Endodermal cell (in vitro differentiated cells): ENCODE measurements at regions not wholly inside any gene's neighbourhood (a gene's known extent, or its start where the extent isn't known, plus 50 kb on each side); places are given as distances from the start of the nearest gene placed in this dataset.

Experiments
- DNase-seq: peaks from one replicate; pipeline ENCODE4 v3.0.0-alpha.2; 2017
- H3K27ac ChIP-seq: 2 replicates; pipeline ENCODE4 v1.5.1; 2013; ENCODE audit warnings: mild to moderate bottlenecking, low read depth, low read length, moderate library complexity
- H3K27me3 ChIP-seq: 2 replicates; pipeline ENCODE4 v1.6.1; 2013; ENCODE audit warnings: mild to moderate bottlenecking, low read length, moderate library complexity; ENCODE audit not compliant: insufficient read depth, control insufficient read depth, poor library complexity, severe bottlenecking
- H3K36me3 ChIP-seq: 2 replicates; pipeline ENCODE4 v1.7.0; 2013; ENCODE audit warnings: mild to moderate bottlenecking, low read length, moderate library complexity; ENCODE audit not compliant: control insufficient read depth, insufficient read depth
- H3K4me1 ChIP-seq: one replicate; pipeline ENCODE4 v1.7.0; 2013; ENCODE audit warnings: low read length; ENCODE audit not compliant: control insufficient read depth, insufficient read depth
- H3K4me3 ChIP-seq: 2 replicates; pipeline ENCODE4 v1.5.1; 2013; ENCODE audit warnings: mild to moderate bottlenecking, low read length, moderate library complexity
- H3K9ac ChIP-seq: 2 replicates; pipeline ENCODE4 v1.6.1; 2013; ENCODE audit warnings: mild to moderate bottlenecking, low read length, moderate library complexity; ENCODE audit not compliant: poor library complexity, severe bottlenecking; ENCODE audit errors: extremely low read depth
- H3K9me3 ChIP-seq: 2 replicates; pipeline ENCODE4 v1.6.1; 2013; ENCODE audit warnings: mild to moderate bottlenecking, low read length, moderate library complexity; ENCODE audit not compliant: control insufficient read depth
- H3K27ac Mint-ChIP-seq: 2 replicates; pipeline ENCODE4 v1.8.0; 2020; ENCODE audit warnings: mixed read lengths
- H3K27me3 Mint-ChIP-seq: 2 replicates; pipeline ENCODE4 v1.8.0; 2021; ENCODE audit warnings: mild to moderate bottlenecking, mixed read lengths; ENCODE audit not compliant: insufficient read depth
- H3K36me3 Mint-ChIP-seq: 2 replicates; pipeline ENCODE4 v1.8.0; 2020; ENCODE audit warnings: low read depth, mixed read lengths
- H3K4me1 Mint-ChIP-seq: 2 replicates; pipeline ENCODE4 v1.8.0; 2020; ENCODE audit warnings: mixed read lengths
- H3K4me3 Mint-ChIP-seq: 2 replicates; pipeline ENCODE4 v1.8.0; 2020; ENCODE audit warnings: mild to moderate bottlenecking, moderate library complexity, mixed read lengths
- H3K9me3 Mint-ChIP-seq: 2 replicates; pipeline ENCODE4 v1.8.0; 2020; ENCODE audit warnings: mild to moderate bottlenecking, mixed read lengths
- CTCF ChIP-seq: fragments of 200-600 bp; sonication (generic); conservative IDR thresholded peaks from 2 replicates; pipeline ENCODE4 v1.5.0; 2021; ENCODE audit warnings: antibody characterized with exemption, mild to moderate bottlenecking
- WGBS, 2 experiments: methylation state at CpG; one replicate each; pipeline versions ENCODE4 v1.1.5 to v1.1.7; 2013; ENCODE audit warnings: missing lambda C conversion rate in 2 of 2, mixed read lengths in 1 of 2; ENCODE audit not compliant: insufficient coverage in 1 of 2, insufficient read length in 1 of 2; 5-methylcytosine and 5-hydroxymethylcytosine counted together

GRCh38 chrX:8887004-8887403 is 85.8 kb upstream of the FAM9A start:
- H3K4me3 ChIP-seq, result no peak overlapping the region
- TF ChIP-seq CTCF, result no peak

GRCh38 chrX:8879750-8880149 is 78.6 kb upstream of the FAM9A start:
- Histone ChIP-seq H3K9ac (no peak overlapping the region), H3K4me1 (no peaks in the 10 kb centered on the region), H3K36me3 (no peaks in the 10 kb centered on the region), H3K9me3 (no peaks in the 10 kb centered on the region), H3K27me3 (no peaks in the 10 kb centered on the region), H3K27ac (no peak overlapping the region), H3K4me3 (no peak overlapping the region)
- Mint-ChIP-seq H3K36me3 (no peaks in the 10 kb centered on the region), H3K9me3 (peaks cover 13% of the 10 kb centered on the region), H3K27me3 (no peaks in the 10 kb centered on the region), H3K4me3 (no peak overlapping the region), H3K4me1 (no peaks in the 10 kb centered on the region), H3K27ac (no peak overlapping the region)
- 71% methylated on average over 4 of the region's 4 CpGs; no CpG with 5 or more reads in 1 of the 2 experiments for WGBS, 2 experiments
- TF ChIP-seq CTCF, result peak; percentile 80
- DNase-seq, result peak; percentile 76

More at GRCh38 chrX:8887004-8887403, 85.8 kb upstream of the FAM9A start:
- Mint-ChIP-seq H3K27ac (no peak overlapping the region), H3K36me3 (no peaks in the 10 kb centered on the region), H3K27me3 (no peaks in the 10 kb centered on the region), H3K9me3 (peaks cover 29% of the 10 kb centered on the region), H3K4me3 (no peak overlapping the region), H3K4me1 (peaks cover 10% of the 10 kb centered on the region)
- DNase-seq, result no peak
- Histone ChIP-seq H3K9ac (no peak overlapping the region), H3K9me3 (no peaks in the 10 kb centered on the region), H3K4me1 (no peaks in the 10 kb centered on the region), H3K27ac (no peak overlapping the region), H3K36me3 (no peaks in the 10 kb centered on the region), H3K27me3 (no peaks in the 10 kb centered on the region)
- WGBS, 2 experiments, result 87 to 100% methylated on average over 2 to 3 of the region's 3 CpGs

GRCh38 chrX:8873956-8874355 is 72.8 kb upstream of the FAM9A start:
- no peak for DNase-seq
- H3K27ac Mint-ChIP-seq, result no peak overlapping the region
- H3K9ac ChIP-seq, result no peak overlapping the region
- no peaks in the 10 kb centered on the region for H3K27me3 ChIP-seq
- H3K36me3 ChIP-seq, result no peaks in the 10 kb centered on the region
- H3K4me1 Mint-ChIP-seq, result peaks cover 9% of the 10 kb centered on the region
- H3K9me3 ChIP-seq, result no peaks in the 10 kb centered on the region
- no peaks in the 10 kb centered on the region for H3K27me3 Mint-ChIP-seq
- H3K4me3 Mint-ChIP-seq, result no peak overlapping the region
- no peak overlapping the region for H3K27ac ChIP-seq
- no peak overlapping the region for H3K4me3 ChIP-seq
- no peak for TF ChIP-seq CTCF
- H3K4me1 ChIP-seq, result no peaks in the 10 kb centered on the region
- H3K9me3 Mint-ChIP-seq, result peaks cover 22% of the 10 kb centered on the region
- no peaks in the 10 kb centered on the region for H3K36me3 Mint-ChIP-seq
- WGBS, 2 experiments, result 84 to 100% methylated on average over 1 to 3 of the region's 3 CpGs
